ENCODE measurements at regions not wholly inside any gene's neighbourhood (a gene's known extent, or its start where the extent isn't known, plus 50 kb on each side); places are given as distances from the start of the nearest gene placed in this dataset.
"Not testable (repeated sequence)": the region's sequence is repeated elsewhere in the genome, so short reads cannot be mapped to it uniquely, and the experiment has no call there.

- H3K4me3 ChIP-seq (ENCODE audit: low read length): no peak overlapping the region
- peak; percentile 58 for DNase-seq (ENCODE audit: low read depth, low spot score)
These were observed 82.9 kb downstream of the LAS1L start for GRCh38 chrX:65451663-65452062.

DNA sequence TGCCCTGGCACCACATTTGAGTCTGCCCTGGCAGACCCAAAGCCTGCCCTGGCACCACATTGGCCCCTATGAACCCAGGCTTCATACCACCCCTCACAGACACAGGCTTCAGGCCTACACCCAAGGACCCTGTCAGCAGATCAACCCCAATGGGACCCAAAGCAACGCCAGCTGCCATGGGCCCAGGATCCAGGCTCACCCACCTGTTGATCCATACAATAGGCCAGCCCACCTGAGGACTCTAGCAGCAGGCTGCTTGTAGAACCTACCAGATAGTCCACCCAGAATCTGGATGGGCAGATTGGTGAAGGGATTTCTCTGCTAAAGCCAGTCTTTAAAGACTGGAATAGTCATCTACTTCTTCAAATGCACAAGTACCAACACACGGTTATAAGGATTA is 114.4 kb downstream of the LAS1L start:
- H3K4me3 ChIP-seq (ENCODE audit: low read length): no peak overlapping the region
- DNase-seq (ENCODE audit: low read depth, low spot score): no peak

GRCh38 chrX:65407662-65408061 is 126.9 kb downstream of the LAS1L start:
- not testable (repeated sequence) for DNase-seq (ENCODE audit: low read depth, low spot score)

DNA sequence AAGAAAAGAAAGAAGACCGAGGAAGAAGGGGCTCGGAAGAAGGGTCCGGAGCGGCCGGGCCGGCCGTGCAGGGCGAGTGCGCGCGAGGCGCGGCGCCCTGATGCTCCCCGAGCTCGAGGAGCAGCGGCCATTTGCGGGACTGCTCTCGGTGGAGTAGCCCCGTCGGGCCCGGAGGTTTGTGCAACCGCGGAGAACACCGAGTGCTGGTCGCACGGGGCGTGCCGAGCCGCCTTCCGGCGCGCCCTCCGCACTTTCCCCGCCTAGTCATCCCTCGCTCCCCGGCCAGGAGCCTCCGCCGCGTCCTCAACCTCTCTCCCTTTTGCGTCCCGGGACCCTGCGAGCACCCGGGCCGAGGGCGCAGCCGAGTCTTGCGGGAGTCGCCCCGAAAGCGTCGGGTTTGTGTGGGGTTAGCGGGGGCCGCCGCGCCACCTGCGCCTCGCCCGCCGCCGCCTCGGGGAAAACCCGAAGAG is 127.4 kb downstream of the LAS1L start:
- H3K4me3 ChIP-seq (ENCODE audit: low read length): no peak overlapping the region
- no peak for DNase-seq (ENCODE audit: low read depth, low spot score)

More at GRCh38 chrX:65407662-65408061, 126.9 kb downstream of the LAS1L start:
- not testable (repeated sequence) for H3K4me3 ChIP-seq (ENCODE audit: low read length)

GRCh38 chrX:65406532-65406931 is 128.1 kb downstream of the LAS1L start:
- no peak for DNase-seq (ENCODE audit: low read depth, low spot score)
- H3K4me3 ChIP-seq (ENCODE audit: low read length): no peak overlapping the region

DNA sequence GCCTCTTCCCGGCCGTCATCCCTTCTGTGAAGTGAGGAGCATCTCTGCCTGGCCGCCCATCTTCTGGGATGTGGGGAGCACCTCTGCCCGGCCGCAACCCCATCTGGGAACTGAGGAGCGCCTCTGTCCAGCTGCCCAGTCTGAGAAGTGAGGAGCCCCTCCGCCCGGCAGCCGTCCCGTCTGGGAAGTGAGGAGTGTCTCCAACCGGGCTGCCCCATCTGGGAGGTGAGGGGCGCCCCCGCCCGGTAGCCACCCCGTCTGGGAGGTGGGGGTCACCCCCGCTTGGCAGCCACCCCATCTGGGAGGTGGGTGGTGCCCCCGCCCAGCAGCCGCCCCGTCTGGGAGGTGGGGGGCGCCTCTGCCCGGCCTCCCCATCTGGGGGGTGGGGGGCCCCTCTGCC is 142.3 kb downstream of the LAS1L start:
- DNase-seq (ENCODE audit: low read depth, low spot score): no peak
- no peak overlapping the region for H3K4me3 ChIP-seq (ENCODE audit: low read length)

DNA sequence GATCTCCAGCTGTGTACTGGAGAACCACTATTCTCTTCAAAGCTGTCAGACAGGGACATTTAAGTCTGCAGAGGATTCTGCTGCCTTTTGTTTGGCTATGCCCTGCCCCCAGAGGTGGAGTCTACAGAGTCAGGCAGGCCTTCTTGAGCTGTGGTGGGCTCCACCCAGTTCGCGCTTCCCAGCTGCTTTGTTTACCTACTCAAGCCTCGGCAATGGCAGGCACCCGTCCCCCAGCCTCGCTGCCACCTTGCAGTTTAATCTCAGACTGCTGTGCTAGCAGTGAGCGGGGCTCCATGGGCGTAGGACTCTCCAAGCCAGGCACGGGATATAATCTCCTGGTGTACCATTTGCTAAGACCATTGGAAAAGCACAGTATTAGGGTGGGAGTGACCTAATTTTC is 145.5 kb downstream of the LAS1L start:
- DNase-seq (ENCODE audit: low read depth, low spot score); H3K4me3 ChIP-seq (ENCODE audit: low read length): not testable (repeated sequence)
